Activated T-helper 1 cell treated with anti-CD3 and anti-CD28 coated beads, Interleukin-12 subunit alpha, Interleukin-12 subunit beta, Interleukin-2, Interleukin-4 antibody, amounts not matched to agents 30 ng/mL and 10 ng/mL and 1 ng/mL, durations not matched to agents 14 hours and 24 hours and 36 hours (primary cell): ENCODE measurements at regions not wholly inside any gene's neighbourhood (a gene's known extent, or its start where the extent isn't known, plus 50 kb on each side); places are given as distances from the start of the nearest gene placed in this dataset.

ENCODE experiments used
- DNase-seq: peaks from one replicate; pipeline ENCODE4 v3.0.0; 2021; ENCODE audit warnings: low spot score
- H3K27ac Mint-ChIP-seq: one replicate; pipeline ENCODE4 v1.8.0; 2021; ENCODE audit warnings: mild to moderate bottlenecking, mixed read lengths
- H3K27me3 Mint-ChIP-seq: one replicate; pipeline ENCODE4 v1.8.0; 2022; ENCODE audit warnings: mild to moderate bottlenecking, moderate library complexity, mixed read lengths; ENCODE audit not compliant: insufficient read depth
- H3K36me3 Mint-ChIP-seq: one replicate; pipeline ENCODE4 v1.8.0; 2021; ENCODE audit warnings: low read depth, mixed read lengths
- H3K4me1 Mint-ChIP-seq: one replicate; pipeline ENCODE4 v1.8.0; 2021; ENCODE audit warnings: low read depth, mixed read lengths
- H3K4me3 Mint-ChIP-seq: one replicate; pipeline ENCODE4 v1.8.0; 2021; ENCODE audit warnings: mild to moderate bottlenecking, moderate library complexity, mixed read lengths
- H3K9me3 Mint-ChIP-seq: one replicate; pipeline ENCODE4 v1.8.0; 2021; ENCODE audit warnings: mixed read lengths
- intact Hi-C: fragments of 100-400 bp; cut with micrococcal nuclease; formaldehyde crosslinking; loops from one replicate; pipeline ENCODE4 v1.15.1; 2024

GRCh38 chr5:17690473-17690872 is 56.2 kb downstream of the TAF11L14 start:
- H3K4me3 Mint-ChIP-seq, result no peak overlapping the region

GRCh38 chr5:17691762-17692161 is 57.5 kb downstream of the TAF11L14 start:
- Mint-ChIP-seq H3K27me3 (no peaks in the 10 kb centered on the region), H3K27ac (no peak overlapping the region), H3K9me3 (peaks cover 22% of the 10 kb centered on the region), H3K4me3 (no peak overlapping the region), H3K4me1 (no peaks in the 10 kb centered on the region), H3K36me3 (no peaks in the 10 kb centered on the region)
- intact Hi-C loops, result no loop called here
- DNase-seq, result no peak

More at GRCh38 chr5:17690473-17690872, 56.2 kb downstream of the TAF11L14 start:
- H3K9me3 Mint-ChIP-seq, result peaks cover 28% of the 10 kb centered on the region
- no peak overlapping the region for H3K27ac Mint-ChIP-seq
- H3K36me3 Mint-ChIP-seq, result no peaks in the 10 kb centered on the region
- H3K27me3 Mint-ChIP-seq, result no peaks in the 10 kb centered on the region
- no peak for DNase-seq
- intact Hi-C loops, result no loop called here
- no peaks in the 10 kb centered on the region for H3K4me1 Mint-ChIP-seq

- H3K36me3 Mint-ChIP-seq, result no peaks in the 10 kb centered on the region
- H3K4me1 Mint-ChIP-seq, result no peaks in the 10 kb centered on the region
- H3K4me3 Mint-ChIP-seq, result no peak overlapping the region
- peaks cover 19% of the 10 kb centered on the region for H3K9me3 Mint-ChIP-seq
- DNase-seq, result no peak
- intact Hi-C loops, result no loop called here
- no peaks in the 10 kb centered on the region for H3K27me3 Mint-ChIP-seq
- no peak overlapping the region for H3K27ac Mint-ChIP-seq
Measured at GRCh38 chr5:17694371-17694770, 60.1 kb downstream of the TAF11L14 start.

- peaks cover 19% of the 10 kb centered on the region for H3K9me3 Mint-ChIP-seq
Measured at GRCh38 chr5:17694914-17695313, 60.7 kb downstream of the TAF11L14 start.

GRCh38 chr5:17696627-17697026 is 62.4 kb downstream of the TAF11L14 start:
- no peaks in the 10 kb centered on the region for H3K27me3 Mint-ChIP-seq
- H3K27ac Mint-ChIP-seq, result no peak overlapping the region
- no peaks in the 10 kb centered on the region for H3K4me1 Mint-ChIP-seq
- H3K4me3 Mint-ChIP-seq, result no peak overlapping the region
- peaks cover 15% of the 10 kb centered on the region for H3K9me3 Mint-ChIP-seq
- no peaks in the 10 kb centered on the region for H3K36me3 Mint-ChIP-seq
- no peak for DNase-seq
- intact Hi-C loops, result no loop called here

More at GRCh38 chr5:17694914-17695313, 60.7 kb downstream of the TAF11L14 start:
- H3K27ac Mint-ChIP-seq, result no peak overlapping the region
- H3K4me1 Mint-ChIP-seq, result no peaks in the 10 kb centered on the region
- H3K27me3 Mint-ChIP-seq, result no peaks in the 10 kb centered on the region
- DNase-seq, result no peak
- intact Hi-C loops, result no loop called here
- H3K4me3 Mint-ChIP-seq, result no peak overlapping the region
- H3K36me3 Mint-ChIP-seq, result no peaks in the 10 kb centered on the region

- H3K4me3 Mint-ChIP-seq, result no peak overlapping the region
- peaks cover 7% of the 10 kb centered on the region for H3K9me3 Mint-ChIP-seq
- H3K27me3 Mint-ChIP-seq, result no peaks in the 10 kb centered on the region
- H3K4me1 Mint-ChIP-seq, result no peaks in the 10 kb centered on the region
- no peak overlapping the region for H3K27ac Mint-ChIP-seq
- no peaks in the 10 kb centered on the region for H3K36me3 Mint-ChIP-seq
- intact Hi-C loops, result no loop called here
- DNase-seq, result no peak
Measured at GRCh38 chr5:17697671-17698070, 63.4 kb downstream of the TAF11L14 start.

GRCh38 chr5:17709011-17709710 is 74.9 kb downstream of the TAF11L14 start:
- no peaks in the 10 kb centered on the region for H3K36me3 Mint-ChIP-seq
- H3K4me3 Mint-ChIP-seq, result no peak overlapping the region
- peaks cover 11% of the 10 kb centered on the region for H3K9me3 Mint-ChIP-seq
- intact Hi-C loops, result no loop called here
- H3K4me1 Mint-ChIP-seq, result no peaks in the 10 kb centered on the region
- DNase-seq, result no peak
- H3K27ac Mint-ChIP-seq, result no peak overlapping the region
- H3K27me3 Mint-ChIP-seq, result no peaks in the 10 kb centered on the region

GRCh38 chr5:17713301-17713700 is 79.0 kb downstream of the TAF11L14 start:
- DNase-seq, result no peak
- intact Hi-C loops, result no loop called here
- Mint-ChIP-seq H3K36me3 (no peaks in the 10 kb centered on the region), H3K27ac (no peak overlapping the region), H3K9me3 (peaks cover 24% of the 10 kb centered on the region), H3K27me3 (no peaks in the 10 kb centered on the region), H3K4me1 (no peaks in the 10 kb centered on the region), H3K4me3 (no peak overlapping the region)

GRCh38 chr5:17714186-17714585 is 79.9 kb downstream of the TAF11L14 start:
- no peaks in the 10 kb centered on the region for H3K36me3 Mint-ChIP-seq
- no peaks in the 10 kb centered on the region for H3K27me3 Mint-ChIP-seq
- H3K4me1 Mint-ChIP-seq, result no peaks in the 10 kb centered on the region
- peaks cover 30% of the 10 kb centered on the region for H3K9me3 Mint-ChIP-seq
- H3K27ac Mint-ChIP-seq, result no peak overlapping the region
- DNase-seq, result no peak
- no peak overlapping the region for H3K4me3 Mint-ChIP-seq
- intact Hi-C loops, result no loop called here

GRCh38 chr5:17719592-17719991 is 85.3 kb downstream of the TAF11L14 start:
- no peak overlapping the region for H3K4me3 Mint-ChIP-seq
- H3K9me3 Mint-ChIP-seq, result peaks cover 22% of the 10 kb centered on the region
- H3K27ac Mint-ChIP-seq, result no peak overlapping the region
- intact Hi-C loops, result no loop called here
- no peak for DNase-seq
- H3K4me1 Mint-ChIP-seq, result no peaks in the 10 kb centered on the region
- H3K27me3 Mint-ChIP-seq, result no peaks in the 10 kb centered on the region
- no peaks in the 10 kb centered on the region for H3K36me3 Mint-ChIP-seq

- peaks cover 22% of the 10 kb centered on the region for H3K9me3 Mint-ChIP-seq
- no peaks in the 10 kb centered on the region for H3K4me1 Mint-ChIP-seq
- H3K27me3 Mint-ChIP-seq, result no peaks in the 10 kb centered on the region
- no peak overlapping the region for H3K4me3 Mint-ChIP-seq
- no peak overlapping the region for H3K27ac Mint-ChIP-seq
- intact Hi-C loops, result no loop called here
- H3K36me3 Mint-ChIP-seq, result no peaks in the 10 kb centered on the region
- no peak for DNase-seq
Measured at GRCh38 chr5:17720071-17720470, 85.8 kb downstream of the TAF11L14 start.

GRCh38 chr5:17723876-17724275 is 89.6 kb downstream of the TAF11L14 start:
- intact Hi-C loops, result no loop called here
- peaks cover 14% of the 10 kb centered on the region for H3K9me3 Mint-ChIP-seq
- no peak overlapping the region for H3K27ac Mint-ChIP-seq
- no peak overlapping the region for H3K4me3 Mint-ChIP-seq
- no peak for DNase-seq
- H3K4me1 Mint-ChIP-seq, result no peaks in the 10 kb centered on the region
- no peaks in the 10 kb centered on the region for H3K36me3 Mint-ChIP-seq
- no peaks in the 10 kb centered on the region for H3K27me3 Mint-ChIP-seq

- no peak overlapping the region for H3K4me3 Mint-ChIP-seq
- no peaks in the 10 kb centered on the region for H3K4me1 Mint-ChIP-seq
- H3K27ac Mint-ChIP-seq, result no peak overlapping the region
- H3K9me3 Mint-ChIP-seq, result peaks cover 10% of the 10 kb centered on the region
- no peaks in the 10 kb centered on the region for H3K27me3 Mint-ChIP-seq
- intact Hi-C loops, result no loop called here
- H3K36me3 Mint-ChIP-seq, result no peaks in the 10 kb centered on the region
- DNase-seq, result no peak
Measured at GRCh38 chr5:17727098-17727497, 92.8 kb downstream of the TAF11L14 start.

GRCh38 chr5:17730421-17730820 is 96.2 kb downstream of the TAF11L14 start:
- H3K4me1 Mint-ChIP-seq, result no peaks in the 10 kb centered on the region
- H3K27me3 Mint-ChIP-seq, result no peaks in the 10 kb centered on the region
- H3K27ac Mint-ChIP-seq, result no peak overlapping the region
- no peaks in the 10 kb centered on the region for H3K36me3 Mint-ChIP-seq
- peaks cover 10% of the 10 kb centered on the region for H3K9me3 Mint-ChIP-seq
- intact Hi-C loops, result no loop called here
- no peak for DNase-seq
- H3K4me3 Mint-ChIP-seq, result no peak overlapping the region
